ENCODE measurements at regions not wholly inside any gene's neighbourhood (a gene's known extent, or its start where the extent isn't known, plus 50 kb on each side); places are given as distances from the start of the nearest gene placed in this dataset.

DNA sequence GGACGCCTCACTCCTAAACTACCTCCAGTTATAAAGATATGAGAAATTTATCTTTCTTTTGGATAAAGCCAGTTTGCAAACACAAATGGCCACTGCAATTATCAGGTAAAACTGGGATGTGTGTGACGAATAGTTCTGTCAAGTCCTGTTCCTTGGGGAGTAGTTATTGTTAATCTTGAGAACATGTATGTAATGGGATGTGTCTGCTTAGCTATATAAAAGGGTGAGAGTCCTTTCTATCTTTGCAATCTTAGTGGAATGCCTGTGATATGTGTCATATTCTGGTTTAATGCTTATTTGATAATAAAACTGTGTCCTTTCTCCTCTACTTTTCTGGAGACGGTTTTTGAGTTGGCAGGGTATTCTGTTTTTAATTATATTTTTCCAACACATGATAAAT is 56.1 kb upstream of the PKP2 start:
- no peak overlapping the region for H3K4me3 ChIP-seq (ENCODE audit: low read depth, low read length)
- TF ChIP-seq, protein P1, sequence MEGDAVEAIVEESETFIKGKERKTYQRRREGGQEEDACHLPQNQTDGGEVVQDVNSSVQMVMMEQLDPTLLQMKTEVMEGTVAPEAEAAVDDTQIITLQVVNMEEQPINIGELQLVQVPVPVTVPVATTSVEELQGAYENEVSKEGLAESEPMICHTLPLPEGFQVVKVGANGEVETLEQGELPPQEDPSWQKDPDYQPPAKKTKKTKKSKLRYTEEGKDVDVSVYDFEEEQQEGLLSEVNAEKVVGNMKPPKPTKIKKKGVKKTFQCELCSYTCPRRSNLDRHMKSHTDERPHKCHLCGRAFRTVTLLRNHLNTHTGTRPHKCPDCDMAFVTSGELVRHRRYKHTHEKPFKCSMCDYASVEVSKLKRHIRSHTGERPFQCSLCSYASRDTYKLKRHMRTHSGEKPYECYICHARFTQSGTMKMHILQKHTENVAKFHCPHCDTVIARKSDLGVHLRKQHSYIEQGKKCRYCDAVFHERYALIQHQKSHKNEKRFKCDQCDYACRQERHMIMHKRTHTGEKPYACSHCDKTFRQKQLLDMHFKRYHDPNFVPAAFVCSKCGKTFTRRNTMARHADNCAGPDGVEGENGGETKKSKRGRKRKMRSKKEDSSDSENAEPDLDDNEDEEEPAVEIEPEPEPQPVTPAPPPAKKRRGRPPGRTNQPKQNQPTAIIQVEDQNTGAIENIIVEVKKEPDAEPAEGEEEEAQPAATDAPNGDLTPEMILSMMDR (IDR thresholded peaks at IDR 0.05; ENCODE audit: insufficient read depth, low read depth, low read length), result no peak
- DNase-seq (ENCODE audit: low read depth), result no peak

DNA sequence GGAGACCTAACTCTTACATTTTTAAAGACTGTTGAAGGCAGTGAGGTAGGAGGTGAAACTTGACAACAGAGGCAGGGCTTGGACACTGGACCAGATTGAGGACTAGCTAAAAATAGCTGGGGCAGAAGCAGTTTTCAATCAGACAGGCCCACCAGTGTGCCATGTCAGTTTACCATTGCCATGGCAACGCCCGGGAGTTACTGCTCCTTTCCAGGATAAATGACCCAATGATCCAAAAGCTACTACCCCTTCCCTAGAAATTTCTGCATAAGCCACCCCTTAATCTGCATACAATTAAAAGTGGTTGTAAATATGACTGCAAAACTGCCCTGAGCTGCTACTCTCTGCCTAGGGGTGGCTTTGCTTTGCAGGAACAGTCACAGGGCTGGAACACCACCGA is 53.2 kb upstream of the PKP2 start:
- TF ChIP-seq, protein P1 (IDR thresholded peaks at IDR 0.05; ENCODE audit: insufficient read depth, low read depth, low read length), result no peak
- DNase-seq (ENCODE audit: low read depth), result no peak
- no peak overlapping the region for H3K4me3 ChIP-seq (ENCODE audit: low read depth, low read length)

DNA sequence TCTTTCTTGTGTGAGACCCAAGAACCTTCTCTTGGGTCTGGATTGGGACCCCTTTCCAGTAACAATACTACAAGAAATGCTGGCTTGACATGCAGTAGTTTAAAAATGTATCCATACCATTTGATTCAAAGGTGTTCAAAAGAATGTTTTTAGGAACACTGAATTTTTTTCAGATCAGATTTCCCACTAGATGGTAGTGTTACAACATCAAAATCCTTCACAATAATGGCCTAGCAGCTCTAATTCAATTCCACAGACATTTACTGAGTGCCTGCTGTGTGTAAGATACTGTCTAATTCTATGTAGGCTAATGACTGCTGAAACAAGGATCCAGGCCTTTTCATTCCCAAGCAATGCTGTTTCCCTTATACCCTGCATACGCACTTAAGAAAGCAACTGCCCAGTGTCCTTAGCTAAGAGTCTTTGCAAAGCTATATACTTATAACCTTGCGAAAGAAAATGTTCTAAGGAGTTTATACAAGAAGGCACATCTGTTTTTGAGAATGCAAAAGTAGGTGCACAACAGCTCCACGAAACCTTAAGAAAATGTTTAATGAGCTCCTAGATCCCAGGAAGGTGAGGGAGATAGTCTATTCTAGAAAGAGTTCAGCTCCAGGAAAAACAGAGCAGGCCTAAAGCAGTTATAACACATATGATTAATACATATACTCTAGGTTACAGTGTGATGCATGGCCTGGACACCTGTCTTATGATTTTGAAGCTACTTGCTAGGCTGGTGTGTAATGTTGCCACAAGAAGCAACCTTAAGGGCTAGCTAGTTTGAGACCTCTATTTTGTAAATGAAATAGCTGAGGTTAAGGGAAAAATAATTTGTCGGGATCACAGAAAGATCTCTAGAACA is 50.9 kb upstream of the PKP2 start:
- DNase-seq (ENCODE audit: low read depth), result peak; percentile 7
- TF ChIP-seq, protein P1 (IDR thresholded peaks at IDR 0.05; ENCODE audit: insufficient read depth, low read depth, low read length), result no peak
- H3K4me3 ChIP-seq (ENCODE audit: low read depth, low read length), result no peak overlapping the region

DNA sequence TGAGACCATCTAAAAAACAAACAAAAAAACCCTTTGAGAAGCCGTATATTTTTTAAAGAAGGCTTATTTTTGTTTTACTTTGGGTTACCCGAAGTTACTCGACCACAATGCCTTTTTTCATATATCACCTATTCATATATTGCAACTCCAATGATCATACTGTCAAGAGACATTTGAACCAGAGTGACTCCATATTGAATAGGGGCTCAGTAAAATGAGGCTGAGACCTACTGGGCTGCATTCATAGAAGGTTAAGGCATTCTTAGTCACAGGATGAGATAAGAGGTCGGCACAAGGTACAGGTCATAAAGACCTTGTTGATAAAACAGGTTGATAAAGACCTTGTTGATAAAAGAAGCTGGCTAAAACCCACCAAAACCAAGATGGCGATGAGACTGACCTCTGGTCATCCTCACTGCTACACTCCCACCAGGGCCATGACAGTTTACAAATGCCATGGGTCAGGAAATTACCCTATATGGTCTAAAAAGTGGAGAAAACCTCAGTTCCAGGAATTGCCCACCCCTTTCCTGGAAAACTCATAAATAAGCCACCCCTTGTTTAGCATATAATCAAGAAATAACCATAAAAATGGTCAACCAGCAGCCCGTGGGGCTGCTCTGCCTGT is 50.0 kb upstream of the PKP2 start:
- no peak overlapping the region for H3K4me3 ChIP-seq (ENCODE audit: low read depth, low read length)
- TF ChIP-seq, protein P1 (IDR thresholded peaks at IDR 0.05; ENCODE audit: insufficient read depth, low read depth, low read length), result no peak
- DNase-seq (ENCODE audit: low read depth), result no peak
